Inflammatory macrophage treated with lipopolysaccharide for 4 hours (primary cell): ENCODE measurements at regions not wholly inside any gene's neighbourhood (a gene's known extent, or its start where the extent isn't known, plus 50 kb on each side); places are given as distances from the start of the nearest gene placed in this dataset.

Source experiments
- DNase-seq: peaks from one replicate; pipeline ENCODE4 v3.0.0-alpha.2; 2020

GRCh38 chr20:61115364-61116065, 136.5 kb upstream of the CDH4 start:
- no peak for DNase-seq

DNA sequence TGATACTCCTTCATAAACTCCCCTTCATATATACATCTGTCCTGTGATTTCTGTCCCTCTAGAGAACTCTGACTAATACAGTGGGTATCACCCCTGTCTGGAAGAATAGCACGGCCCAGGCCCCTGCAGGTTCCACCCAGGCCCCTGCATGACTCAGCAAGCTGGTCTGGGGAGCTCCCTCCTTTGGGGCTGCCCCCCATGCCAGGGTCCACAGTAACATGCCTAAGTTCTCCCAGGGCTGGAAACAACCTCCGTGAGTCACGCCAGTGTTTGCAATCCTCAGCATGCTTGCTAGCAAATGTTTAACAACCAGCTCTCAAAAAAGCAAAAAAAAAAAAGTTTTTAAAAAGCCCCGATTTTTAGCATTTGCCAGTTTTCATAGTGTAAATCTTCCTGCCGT, 134.3 kb upstream of the CDH4 start:
- DNase-seq: no peak

DNA sequence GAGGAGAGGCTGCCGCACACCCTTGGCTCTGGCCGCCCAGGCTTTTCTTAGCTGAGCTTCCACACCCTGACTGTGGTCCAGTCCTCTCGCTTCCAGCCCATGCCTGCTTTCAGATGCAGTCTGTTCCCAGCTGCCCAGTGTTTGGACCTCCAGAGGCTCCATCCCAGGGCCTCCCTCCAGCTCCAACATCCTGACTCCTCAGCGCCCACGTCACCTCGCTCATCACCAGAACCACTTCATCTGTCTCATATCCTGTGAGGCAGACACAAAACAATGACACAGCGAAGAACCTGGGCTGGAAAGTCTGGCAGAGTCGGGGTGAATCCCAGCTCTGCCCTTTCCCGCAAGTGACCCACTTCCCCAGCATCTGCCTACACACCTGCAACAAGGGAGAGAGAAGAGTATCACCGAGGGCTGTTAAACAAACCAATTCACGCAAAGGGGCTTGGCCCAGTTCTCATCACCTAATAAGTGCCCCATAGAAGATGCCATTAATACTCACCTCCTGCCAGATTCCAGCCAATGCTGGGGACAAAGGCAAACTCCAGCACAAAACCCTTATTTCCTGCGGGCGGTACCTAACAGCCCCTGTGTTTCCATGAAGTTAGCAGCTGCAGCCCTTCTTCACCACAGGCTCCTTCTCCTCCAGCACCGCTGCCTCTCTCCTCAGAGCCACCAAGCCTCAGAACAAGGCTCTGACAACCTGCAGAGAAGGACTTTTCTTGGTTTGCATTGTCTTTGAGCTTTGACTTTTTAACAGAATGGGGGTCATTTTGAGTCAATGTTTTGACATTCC, 133.4 kb upstream of the CDH4 start:
- no peak for DNase-seq

DNA sequence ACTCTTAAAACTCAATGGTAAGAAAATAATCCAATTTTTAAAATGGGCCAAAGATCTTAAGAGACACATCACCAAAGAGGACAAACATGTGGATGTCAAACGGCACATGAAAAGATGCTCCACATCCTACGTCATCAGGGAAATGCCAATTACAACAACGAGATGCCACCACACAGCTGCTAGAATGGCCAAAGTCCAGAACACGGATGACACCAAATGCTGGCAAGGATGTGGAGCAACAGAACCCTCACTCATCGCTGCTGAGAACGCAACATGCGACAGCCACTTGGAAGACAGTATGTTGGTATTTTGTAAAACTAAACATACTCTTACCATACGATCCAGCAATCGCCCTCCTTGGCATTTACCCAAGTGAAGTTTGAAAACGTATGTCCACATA, 132.8 kb upstream of the CDH4 start:
- no peak for DNase-seq

DNA sequence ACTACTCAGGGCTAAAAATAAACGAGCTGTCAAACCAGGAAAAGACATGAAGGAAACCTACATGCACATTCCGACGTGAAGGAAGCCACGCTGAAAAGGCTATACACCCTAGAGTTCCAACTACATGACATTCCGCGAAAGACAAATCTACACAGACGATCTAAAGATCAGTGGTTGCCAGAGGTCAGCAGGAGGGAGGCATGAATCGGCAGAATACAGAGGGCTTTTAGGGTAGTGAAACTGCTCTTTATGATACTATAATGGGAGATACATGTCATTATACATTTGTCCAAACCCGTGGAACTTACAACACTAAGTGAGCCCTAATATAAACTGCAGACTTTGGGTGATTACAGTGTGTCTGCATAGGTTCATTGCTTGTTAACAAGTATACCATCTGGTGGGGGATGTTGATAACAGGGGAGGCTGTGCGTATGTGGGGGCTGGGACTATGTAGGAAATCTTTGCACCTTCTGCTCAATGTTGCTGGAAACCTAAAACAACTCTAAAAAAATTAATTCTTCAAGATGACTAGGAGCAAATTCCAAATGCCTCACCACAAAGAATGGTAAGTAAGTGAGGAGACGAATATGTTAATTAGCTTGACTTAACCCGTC, 132.2 kb upstream of the CDH4 start:
- peak; percentile 43 for DNase-seq

DNA sequence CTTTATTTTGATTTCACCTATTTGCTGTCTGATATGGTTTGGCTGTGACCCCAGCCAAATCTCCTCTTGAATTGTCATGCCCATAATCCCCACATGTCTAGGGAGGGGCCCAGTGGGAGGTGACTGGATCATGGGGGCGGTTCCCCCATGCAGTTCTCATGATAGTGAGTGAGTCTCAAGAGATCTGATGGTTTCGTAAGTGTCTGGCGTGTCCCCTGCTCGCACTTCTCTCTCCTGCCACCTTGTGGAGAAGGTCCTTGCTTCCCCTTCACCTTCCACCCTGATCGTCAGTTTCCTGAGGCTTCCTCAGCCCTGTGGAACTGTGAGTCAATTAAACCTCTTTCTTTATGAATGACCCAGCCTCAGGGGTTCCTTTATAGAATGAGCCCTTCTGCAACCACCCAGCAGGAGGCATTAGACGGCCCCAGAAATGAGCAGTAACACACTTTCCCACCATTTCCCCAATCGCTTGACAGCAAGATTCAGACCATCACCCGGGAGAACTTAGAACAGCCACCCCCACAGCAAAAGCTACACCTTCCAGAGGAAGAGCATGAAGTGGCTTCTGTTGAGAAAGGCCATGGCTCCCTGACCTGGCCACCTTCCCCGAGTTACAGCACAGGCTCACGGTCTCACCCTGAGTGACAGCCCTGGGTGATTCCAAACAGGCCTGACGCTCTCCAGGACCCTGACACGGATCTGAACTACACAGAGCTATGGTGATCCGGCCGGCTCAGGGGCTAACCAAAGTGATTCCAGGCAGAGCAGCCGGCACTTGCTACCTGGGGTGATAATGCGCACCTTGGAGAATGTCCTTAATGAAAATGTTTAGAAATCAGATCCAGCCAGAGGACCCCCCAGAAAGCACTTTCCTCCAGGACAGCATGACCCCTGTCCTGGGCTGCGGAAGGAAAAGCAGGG, 131.2 kb upstream of the CDH4 start:
- DNase-seq: peak; percentile 75

- DNase-seq: no peak
These were observed 130.4 kb upstream of the CDH4 start for GRCh38 chr20:61121661-61122060.

DNA sequence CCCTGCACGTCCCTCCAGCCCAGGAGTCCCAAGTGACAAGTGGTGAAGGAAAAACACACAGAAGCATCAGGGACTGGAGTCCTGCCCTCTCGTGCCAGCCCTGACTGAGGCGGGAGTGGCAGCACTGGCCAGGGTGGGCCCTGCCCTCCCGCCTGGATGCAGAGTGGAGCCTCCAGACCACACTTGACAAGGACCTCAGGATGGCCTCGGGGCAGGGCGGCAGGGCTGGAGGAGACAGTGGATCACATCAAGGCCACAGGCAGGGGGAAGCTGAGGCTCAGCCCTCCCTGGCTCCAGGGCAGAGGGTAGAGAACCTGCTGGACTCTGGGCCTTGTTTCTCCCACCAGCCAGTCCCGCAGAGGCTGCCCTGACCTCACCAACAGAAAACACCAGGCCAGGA, 128.8 kb upstream of the CDH4 start:
- DNase-seq: no peak

GRCh38 chr20:61123751-61124368, 128.2 kb upstream of the CDH4 start:
- DNase-seq: no peak

DNA sequence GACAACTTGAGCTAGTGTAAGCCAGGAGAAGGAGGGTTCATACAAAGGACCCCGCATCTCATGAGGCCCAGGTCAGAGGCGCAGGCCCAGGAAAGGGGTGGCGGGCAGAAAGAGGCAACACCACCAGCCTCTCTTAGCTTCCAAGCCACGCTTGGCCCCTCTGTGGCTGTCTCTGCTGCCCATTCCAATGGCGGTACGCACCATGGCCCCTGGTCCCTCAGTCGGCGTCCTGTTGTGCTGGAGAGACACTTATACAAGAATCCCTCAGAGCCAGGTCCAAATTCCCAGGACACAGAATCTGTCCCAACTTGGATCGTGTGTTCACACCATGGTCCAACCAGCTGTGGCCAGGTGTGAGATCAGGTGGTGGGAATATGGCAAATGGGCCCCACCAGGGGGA, 127.0 kb upstream of the CDH4 start:
- DNase-seq: no peak

GRCh38 chr20:61125546-61126180, 126.4 kb upstream of the CDH4 start:
- DNase-seq: no peak

- DNase-seq: no peak
These were observed 125.5 kb upstream of the CDH4 start for GRCh38 chr20:61126369-61127195.

GRCh38 chr20:61127311-61128039, 124.6 kb upstream of the CDH4 start:
- DNase-seq: no peak

GRCh38 chr20:61128701-61129269, 123.3 kb upstream of the CDH4 start:
- no peak for DNase-seq

DNA sequence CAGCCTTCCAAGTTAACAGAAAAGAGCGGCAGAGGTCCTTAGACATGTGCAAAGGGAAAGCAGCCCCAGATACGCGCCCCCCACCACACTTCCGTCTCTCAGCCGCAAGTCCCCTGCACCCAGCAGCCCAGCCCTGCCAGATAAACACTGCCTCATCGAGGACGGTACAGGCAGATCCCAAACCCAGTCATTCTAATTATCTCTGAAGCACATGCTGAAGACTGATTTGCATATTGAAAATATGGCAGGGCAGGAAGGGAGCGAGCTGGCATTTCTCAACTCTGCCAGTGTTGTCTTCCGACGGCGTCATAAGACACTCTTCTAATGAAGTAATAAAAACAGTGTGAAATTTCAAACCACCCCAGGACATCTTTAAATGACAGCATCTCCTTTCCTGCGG, 122.8 kb upstream of the CDH4 start:
- no peak for DNase-seq

GRCh38 chr20:61130156-61130555, 121.9 kb upstream of the CDH4 start:
- no peak for DNase-seq

GRCh38 chr20:61131944-61132343, 120.1 kb upstream of the CDH4 start:
- no peak for DNase-seq

GRCh38 chr20:61133611-61134010, 118.5 kb upstream of the CDH4 start:
- DNase-seq: no peak

GRCh38 chr20:61134296-61135030, 117.6 kb upstream of the CDH4 start:
- DNase-seq: no peak
